ENCODE measurements at regions not wholly inside any gene's neighbourhood (a gene's known extent, or its start where the extent isn't known, plus 50 kb on each side); places are given as distances from the start of the nearest gene placed in this dataset.

DNA sequence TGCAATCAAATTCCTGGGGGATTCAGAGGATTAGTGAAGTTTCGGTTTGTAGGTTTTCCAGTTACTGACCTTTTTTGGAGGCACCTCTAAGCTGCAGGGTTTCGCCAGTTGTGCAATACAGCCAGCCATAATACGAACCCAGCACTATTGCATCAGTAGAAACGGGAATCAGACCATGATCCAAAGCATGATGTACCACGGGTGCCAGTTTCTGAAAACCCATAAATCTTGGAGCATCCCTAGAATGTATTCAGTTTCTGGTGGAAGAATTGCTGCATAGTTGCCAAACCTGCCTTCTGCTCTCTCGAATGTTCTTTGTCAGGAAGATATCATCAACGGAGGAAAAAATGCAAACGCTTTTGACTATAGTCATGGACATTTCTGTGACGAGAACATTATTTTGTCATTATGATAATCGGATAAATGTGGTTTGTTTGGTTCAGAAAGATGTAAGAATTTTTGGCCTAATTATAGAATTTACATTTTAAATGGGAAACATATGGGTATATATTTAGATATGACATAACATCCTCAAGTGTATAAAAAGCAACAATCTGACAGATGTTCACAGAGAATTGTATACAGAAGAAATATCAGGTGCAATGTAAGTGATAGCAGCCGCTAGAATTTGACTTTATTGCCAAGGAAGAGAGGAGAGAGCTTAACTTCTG lies 186.2 kb upstream of the PRKCQ start:
- no peak for DNase-seq (ENCODE audit: low spot score)

DNA sequence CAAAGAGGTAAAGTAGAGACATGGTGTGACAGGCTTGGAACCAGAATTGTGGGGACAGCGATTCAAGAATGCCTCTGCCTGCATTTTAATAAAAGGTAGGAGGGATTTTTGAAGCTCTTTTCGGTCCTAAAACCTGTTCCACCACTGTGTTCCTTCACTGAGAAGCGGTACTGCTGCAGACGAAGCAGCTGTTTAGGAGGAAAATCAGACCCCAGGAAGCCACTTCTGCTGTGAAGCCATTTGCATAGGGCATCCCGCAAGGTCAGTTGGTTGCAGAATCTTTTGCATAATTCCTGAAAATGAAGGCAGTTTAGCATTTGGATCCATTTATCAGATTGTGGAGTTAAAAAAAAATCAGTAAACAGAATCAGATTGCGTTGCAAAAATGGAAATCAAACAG lies 183.3 kb upstream of the PRKCQ start:
- no peak for DNase-seq (ENCODE audit: low spot score)

DNA sequence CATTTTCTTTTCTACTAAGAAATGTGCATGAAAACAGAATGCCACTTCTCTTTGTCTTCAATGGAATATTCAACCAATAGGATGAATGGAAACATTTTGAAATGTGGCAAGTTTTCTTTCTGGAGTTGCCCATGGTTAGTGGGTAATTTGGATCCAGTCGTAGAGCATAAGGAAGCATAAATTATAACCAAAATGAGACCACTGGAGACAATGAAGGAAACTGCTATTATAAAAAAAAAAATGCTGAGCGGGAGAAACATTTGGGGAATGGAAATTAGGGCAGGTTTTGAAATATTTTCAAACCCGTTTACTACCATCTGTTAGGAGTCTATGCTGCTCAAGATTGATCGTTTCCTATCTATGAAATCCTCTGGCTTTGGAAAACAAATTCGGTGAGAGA lies 182.9 kb upstream of the PRKCQ start:
- no peak for DNase-seq (ENCODE audit: low spot score)

DNA sequence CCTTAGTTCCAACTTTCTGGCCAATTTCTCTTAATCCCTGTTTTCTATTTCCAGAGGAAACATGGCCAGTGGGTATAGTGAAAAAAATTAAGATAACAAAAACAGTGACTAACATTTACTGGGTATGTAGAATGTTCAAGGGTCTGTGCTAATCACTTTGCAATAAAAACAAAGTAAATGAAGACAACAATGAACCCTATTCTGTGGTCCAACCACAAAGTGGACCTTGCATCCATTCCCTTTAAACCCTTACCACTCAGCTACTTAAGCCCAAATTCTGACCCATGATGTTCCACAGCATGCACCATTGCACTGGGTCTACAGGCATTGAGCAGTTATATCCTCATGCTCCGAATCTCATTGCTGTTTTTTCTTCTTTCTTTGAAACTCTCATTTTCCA lies 179.9 kb upstream of the PRKCQ start:
- DNase-seq (ENCODE audit: low spot score) = no peak

DNA sequence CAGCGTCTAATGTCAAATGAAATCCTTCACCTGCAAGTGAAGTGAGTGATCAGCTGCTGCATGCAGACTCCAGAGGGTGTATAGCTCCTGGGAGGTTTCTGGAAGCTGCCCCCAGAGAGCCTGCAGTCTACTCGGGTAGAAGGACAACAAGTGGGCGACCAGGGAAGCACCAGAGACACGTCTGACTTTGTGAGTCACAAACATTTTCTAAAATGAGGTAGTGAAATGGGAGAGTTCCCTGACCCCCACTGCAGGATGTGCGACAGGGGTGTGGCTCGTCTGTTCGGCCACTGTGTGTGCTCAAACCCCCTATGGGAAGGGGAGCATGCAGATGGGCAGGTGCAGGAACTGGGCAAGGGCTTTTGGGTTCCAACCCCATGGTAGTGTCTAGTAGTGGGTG lies 177.1 kb upstream of the PRKCQ start:
- no peak for DNase-seq (ENCODE audit: low spot score)

DNA sequence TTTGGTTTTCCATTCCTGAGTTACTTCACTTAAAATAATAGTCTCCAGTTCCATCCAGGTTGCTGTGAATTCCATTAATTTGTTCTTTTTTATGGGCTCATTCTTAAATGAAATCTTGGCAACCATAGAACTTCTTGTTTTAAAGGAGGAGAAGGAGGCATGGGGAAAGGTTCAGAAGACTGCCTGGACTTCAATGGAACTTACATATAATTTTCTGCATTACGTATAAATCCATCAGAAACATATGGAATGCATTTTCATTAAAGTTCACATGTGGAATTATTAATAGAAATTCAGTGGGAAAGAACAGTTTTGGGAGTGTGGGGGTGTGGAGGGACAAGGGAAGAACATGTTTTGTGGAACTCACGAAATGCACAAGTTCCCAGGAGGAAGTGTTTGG lies 176.6 kb upstream of the PRKCQ start:
- no peak for DNase-seq (ENCODE audit: low spot score)

DNA sequence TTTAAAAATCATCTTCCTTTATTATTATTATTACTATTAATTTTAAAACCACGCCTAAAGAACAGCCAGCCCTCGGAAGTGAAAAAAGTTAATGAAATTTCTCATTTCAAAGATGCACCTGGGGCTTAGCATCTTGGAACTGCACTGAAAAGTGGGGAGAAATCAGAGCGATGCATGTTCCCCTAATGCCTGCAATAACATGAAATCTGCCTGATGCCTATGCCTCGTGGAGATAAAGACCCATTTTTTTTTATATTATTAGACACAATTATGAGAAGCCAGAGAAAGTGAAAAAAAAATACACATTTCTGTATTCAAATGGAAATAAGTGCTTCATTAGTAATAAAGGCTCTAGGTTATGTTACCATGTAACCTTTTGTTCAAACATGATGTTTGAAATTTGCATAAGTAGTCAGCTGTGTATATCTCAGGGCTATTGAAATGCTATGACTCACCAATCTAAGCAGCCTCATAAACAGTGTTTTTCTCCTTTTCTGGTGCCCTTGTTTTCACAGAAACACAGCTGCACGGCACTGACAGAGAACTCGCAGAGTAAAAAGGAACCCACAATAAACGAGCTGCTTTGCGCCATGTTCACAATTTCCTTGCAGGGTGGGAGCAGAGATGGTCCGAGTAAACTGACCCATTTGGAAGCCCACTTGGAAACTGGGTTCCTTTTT lies 175.8 kb upstream of the PRKCQ start:
- DNase-seq (ENCODE audit: low spot score) = no peak

DNA sequence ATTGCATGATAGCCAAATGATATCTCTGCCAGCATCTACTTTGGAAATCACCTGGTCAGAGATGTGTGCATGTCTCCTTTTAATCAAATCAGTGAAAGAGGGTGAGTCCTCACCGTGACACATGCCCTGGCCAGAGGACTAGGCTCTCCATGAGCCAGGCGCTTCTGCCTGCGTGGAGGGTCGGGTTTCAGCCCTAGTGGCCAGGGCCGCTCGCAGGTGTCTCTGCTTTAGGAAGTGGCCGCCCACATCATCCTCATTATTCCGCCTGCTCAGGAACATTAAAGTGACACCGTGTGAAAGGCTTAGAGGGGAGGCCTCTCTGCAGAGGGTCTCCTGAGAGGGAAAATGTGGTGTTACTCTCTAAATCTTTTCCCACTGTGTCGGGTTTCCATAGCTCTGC lies 173.6 kb upstream of the PRKCQ start:
- no peak for DNase-seq (ENCODE audit: low spot score)

DNA sequence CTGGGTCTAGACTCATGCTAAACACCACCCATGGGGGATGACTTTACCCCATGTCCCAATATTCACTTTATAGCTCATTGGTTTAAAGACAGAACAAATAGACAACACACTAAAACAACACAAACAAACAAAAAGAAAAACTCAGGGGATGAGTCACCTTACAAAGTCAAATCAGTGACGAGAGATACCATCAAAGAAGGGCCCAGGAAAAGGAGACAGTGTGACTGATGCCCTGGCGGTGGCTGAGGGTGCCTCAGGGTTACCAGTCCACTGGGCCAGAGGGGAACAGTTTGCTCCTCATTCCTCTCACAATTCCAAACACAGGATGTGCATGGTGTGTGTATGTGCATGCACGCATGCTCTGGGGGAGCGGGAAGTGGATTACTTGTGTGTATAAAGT lies 171.3 kb upstream of the PRKCQ start:
- no peak for DNase-seq (ENCODE audit: low spot score)

DNA sequence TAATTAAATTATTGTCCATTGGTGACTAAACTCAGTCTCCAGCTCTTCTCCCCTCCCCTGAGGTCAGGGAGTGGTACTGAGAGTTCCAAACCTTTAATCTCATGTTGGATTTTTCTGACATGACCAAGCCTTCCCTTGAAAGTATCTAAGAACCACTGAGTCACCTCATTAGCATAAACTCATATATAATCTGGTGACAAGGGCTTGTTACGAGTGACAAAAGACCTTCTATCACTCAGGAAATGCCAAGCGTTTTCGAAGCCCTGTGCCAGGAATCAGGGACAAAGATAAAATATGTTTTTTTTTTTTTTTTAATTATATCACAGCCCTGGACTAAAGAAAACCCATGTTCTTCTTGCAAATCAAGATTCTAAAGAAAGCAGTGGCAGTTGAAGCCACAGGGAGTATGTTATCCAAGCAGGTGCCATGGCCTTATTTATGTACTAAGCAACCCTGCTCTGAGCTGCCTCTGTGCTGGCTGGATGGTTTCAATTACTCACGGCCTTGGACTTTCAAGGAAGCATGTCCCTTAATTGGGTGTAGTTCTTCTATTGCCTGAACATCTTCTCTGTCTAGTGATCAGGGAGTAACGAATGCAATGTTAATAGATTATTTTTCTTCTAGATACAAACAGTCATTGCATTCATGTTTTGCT lies 169.0 kb upstream of the PRKCQ start:
- DNase-seq (ENCODE audit: low spot score) = no peak

DNA sequence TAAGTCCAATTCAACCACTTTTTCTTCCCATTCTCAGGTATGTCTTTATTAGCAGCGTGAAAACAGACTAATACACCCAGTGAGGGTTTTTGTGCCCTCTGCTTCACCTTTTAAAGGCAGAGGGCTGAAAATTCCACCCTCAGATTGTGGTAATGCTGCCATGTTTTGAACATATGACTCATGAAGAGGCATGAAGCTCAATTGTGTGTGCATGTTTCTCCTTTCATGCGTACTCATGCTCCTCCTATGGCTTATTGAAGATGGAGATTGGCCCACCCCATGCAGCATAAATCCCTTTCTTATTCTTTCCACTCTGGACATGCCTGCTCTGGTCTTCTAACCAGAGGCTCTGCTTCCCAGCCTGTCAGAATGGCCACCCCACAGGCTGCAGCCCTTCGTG lies 168.0 kb upstream of the PRKCQ start:
- no peak for DNase-seq (ENCODE audit: low spot score)

DNA sequence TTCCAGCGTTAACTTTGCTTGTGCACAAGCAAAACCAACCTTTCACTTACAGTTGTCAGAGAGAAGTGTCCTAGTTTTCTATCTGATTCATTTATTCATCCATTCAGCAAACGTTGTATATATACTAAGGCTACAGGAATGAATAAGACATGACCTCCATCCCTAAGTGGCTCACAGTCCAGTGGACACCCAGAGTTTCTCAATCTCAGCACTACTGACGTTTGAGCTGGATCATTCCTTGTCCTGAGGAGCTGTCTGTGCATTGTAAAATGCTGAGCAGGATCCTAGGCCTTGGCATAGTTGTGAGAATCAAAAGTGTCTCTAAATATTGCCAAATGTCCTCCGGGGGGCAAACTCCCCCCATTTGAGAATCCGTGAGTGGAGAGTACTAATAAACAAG lies 166.7 kb upstream of the PRKCQ start:
- no peak for DNase-seq (ENCODE audit: low spot score)

DNA sequence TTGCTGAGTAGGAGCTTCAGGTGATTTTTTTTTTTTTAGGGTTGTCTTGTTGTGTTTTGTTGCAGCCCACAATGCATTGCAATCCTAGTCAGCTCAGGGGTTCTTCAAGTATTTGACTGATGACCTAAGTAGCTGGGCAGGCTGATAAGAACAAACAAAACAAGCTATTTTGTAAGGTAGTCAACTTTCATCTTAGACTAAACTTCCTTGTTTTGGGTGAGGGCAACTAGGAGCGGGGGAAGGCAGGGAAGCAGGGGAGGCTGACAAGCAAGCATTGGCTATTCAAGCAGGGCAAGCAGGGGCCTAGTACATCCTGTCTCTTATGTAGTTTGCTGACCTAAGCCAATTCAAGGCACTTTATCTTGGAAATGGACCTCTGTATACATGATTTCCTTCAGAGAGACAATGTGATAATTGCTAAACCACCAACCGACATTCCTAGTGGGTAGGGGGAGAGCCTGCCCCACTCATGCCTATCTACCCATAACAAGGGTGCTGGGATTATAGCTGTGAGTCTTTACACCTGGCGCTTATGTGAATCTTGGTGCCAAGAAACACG lies 163.3 kb upstream of the PRKCQ start:
- no peak for DNase-seq (ENCODE audit: low spot score)

DNA sequence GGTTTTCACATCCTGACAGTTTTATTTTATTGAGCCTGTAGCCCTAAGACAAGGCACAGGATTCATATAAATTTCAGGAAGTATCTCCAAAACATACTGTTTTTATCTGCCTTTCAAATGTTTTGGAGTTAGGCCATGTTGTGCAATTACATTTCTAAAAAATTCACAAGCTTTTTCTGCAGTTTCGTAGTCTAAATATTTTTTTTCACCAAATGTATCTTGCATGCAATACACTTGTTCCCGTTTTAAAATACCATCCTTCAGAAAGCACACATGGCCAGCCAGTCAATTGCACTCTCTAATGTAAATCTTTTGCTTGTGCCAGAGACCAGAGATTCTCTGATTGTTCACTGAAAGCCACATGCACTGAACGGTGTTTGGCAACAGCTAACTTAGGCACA lies 161.5 kb upstream of the PRKCQ start:
- no peak for DNase-seq (ENCODE audit: low spot score)

DNA sequence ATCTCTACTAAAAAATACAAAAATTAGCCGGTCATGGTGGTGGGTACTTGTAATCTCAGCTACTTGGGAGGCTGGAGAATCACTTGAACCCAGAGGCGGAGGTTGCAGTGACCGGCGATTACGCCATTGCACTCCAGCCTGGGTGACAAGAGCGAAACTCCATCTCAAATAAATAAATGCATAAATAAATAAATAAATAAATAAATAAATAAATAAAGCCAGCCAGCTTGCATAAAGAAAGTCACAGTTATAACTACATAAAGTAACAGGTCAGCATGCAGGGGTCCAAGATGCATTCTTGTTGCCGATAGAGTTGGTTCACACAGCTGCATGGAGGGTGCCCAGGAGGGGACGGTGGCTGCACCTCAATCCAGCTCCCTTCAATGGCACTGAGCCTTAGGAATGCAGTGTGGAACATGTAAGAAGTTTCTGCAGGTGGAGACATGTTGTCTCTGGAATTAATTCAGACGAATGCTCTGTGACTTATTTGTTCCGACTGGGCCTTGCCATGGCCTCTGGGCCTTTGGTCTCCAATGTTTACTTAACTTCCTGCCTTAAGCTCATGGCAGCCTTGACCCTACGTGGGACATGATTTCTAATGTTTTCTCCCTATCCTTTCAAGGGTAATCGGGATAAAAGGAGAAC lies 159.6 kb upstream of the PRKCQ start:
- no peak for DNase-seq (ENCODE audit: low spot score)

DNA sequence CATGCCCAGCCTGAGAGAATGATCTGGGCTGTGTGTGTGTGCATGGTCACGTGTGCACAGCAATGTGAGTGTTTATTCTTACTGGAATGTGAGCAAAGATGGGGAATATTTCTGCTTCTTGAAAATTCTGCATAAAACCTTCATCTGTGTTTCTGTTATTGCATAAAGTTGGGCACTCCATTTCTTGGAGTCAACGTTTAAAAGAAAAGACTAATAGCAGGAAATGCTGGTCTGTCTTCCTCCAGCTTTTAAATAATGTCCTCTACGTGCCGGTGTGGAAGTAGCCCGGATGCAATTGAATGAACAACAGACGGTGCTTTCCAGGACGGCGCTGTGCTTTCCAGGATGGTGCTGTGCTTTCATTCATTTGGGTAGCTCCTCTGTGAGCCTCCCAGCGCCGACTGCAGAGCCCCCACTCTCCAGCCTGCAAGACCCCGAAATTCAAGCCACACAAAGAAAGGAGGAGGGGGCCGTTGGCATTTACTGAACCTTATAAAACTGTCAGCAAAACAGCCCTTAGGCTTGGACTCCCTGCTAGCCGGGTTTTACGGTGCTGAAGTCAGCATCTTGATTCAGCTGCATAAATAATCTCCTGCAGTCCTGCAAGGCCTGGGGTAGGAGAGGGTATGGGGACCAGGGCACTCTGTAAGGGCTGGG lies 158.2 kb upstream of the PRKCQ start:
- DNase-seq (ENCODE audit: low spot score) = no peak

DNA sequence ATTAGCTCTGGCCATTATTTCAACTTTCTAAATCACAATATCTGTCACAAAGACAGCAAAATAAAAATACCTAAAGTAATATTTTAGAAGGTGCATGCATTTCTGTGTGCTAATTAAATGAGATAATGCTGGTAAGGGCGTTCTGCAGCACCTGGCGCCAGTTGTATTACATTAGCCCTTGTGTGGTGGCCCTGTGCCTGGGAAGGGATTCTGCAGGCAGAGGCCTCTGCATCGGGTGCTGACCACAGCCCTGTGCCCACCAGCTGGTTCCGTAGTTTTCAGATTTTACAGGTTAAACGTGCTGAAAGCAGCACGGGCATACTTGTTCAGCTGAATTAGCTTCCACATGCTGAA lies 157.7 kb upstream of the PRKCQ start:
- DNase-seq (ENCODE audit: low spot score) = no peak

DNA sequence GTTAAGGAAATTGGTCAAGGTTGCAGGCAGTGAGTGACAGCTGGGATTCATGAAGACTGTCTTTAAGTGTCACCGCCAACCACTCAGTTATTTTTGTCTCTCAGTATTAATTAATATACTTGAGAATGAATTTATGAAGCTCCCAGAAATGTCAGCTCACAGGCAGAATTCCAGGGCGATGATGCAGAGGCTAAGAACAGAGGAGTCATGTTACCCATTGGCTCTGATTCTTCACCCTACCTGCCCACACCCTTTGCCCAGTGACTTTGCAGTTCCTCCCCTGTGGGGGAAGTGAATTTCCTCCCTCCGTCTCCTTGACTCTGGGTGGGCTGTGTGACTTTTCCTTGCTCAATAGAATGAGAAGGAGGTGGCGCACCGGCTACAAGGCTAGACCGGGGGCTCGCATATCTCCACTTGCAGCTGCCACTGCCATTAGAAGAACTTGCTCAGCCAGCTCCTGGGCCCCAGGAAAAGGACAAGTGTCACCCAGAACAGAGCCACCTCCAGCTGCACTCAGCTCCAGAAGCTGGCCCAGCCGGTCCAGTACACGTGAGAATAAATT lies 157.1 kb upstream of the PRKCQ start:
- DNase-seq (ENCODE audit: low spot score) = no peak

DNA sequence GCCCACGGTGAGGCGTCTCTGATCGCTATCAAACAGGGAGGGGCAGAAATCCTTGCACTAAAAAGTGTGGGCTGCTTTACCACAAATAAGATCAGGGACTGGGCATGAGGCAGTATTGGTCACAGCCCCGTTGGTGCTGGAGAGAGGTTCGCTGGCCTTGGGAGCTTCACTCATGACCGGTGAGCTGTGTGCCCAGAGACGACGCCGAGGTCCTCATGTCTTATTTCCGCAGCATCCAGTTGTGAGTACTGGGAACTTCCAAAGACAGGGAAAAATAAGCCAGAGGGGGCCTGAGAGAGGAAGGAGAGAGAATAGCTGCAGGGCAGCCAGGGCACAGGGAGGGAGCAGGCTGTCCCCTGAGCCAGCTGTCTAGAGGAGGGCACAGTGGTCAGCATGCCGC lies 154.2 kb upstream of the PRKCQ start:
- no peak for DNase-seq (ENCODE audit: low spot score)

DNA sequence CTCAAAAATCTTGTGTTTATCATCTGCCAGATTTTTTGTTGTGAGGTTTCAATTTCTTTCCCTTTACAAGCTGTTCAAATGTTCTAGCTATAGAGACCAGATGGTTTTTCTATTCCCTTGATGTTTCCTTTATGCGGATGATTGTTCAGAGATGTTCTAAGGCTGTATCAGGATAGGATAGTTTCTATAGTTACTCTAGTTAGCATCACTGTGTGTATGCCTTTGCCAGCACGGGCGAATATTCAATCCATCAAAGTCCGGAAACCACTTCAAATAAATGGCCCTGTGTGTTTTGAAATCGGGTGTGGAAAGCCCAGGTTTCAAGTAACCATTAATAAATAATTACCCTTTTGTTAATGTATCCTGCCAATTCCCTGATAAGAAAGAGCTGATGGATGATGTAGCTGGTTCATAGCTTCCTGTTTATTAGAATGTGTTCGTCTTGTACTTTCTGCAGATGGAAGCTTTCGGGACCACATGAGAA lies 149.8 kb upstream of the PRKCQ start:
- DNase-seq (ENCODE audit: low spot score) = no peak

DNA sequence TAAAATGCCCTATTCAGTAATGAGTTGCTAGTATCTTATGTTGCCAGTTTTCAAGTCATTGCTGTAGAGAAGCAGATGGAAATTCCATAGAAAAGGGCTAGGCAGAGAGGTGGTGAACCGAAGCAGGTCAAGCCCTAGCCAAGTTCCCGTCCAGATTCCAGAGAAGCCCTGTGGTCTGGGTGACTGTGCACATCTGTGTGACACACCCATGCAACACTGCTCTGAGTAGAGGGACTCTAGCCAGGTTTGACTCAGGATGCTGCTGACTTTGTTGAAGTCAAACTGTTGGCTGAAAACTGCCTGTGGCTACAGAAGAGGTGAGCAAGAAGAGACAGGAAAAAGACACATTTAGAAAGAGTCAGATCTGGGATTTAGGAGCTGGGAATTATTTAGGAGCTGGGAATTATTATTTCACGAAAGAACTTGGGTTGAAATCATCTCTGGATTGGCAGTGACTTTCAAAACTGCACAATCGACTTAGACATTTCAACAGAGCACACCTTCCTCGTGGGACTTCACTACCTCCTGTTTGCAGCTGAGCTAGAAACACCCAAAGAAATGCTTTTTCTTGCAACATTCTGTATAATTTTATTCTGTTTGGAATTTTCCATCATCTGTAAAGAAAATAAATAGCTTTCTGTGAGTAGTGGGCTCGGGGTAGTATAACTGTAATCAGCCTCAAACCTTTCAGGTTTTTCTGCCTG lies 149.1 kb upstream of the PRKCQ start:
- no peak for DNase-seq (ENCODE audit: low spot score)

Data from CD4-positive, alpha-beta T cell treated with Interleukin-6 at 100 ng/mL for 8 hours (primary cell).